Astrocyte (in vitro differentiated cells and primary cell): ENCODE measurements at regions not wholly inside any gene's neighbourhood (a gene's known extent, or its start where the extent isn't known, plus 50 kb on each side); places are given as distances from the start of the nearest gene placed in this dataset.

Experiments used
- DNase-seq: peaks from one replicate; pipeline ENCODE4 v3.0.0-alpha.2; 2010; ENCODE audit warnings: low read depth
- FAIRE-seq: peaks from 2 replicates; lab custom pipeline; 2011; peaks lifted over from hg19 to GRCh38; lab: Jason Lieb, UNC
- H2AFZ ChIP-seq: 2 replicates; pipeline ENCODE4 v1.6.0; 2012; ENCODE audit warnings: low read depth, low read length, inconsistent platforms
- H3K27ac ChIP-seq: 2 replicates; pipeline ENCODE4 v1.5.1; 2011; ENCODE audit warnings: low read depth, low read length, inconsistent platforms
- H3K27me3 ChIP-seq: 2 replicates; pipeline ENCODE4 v1.6.0; 2011; ENCODE audit warnings: low read length, inconsistent platforms; ENCODE audit not compliant: insufficient read depth
- H3K36me3 ChIP-seq: 2 replicates; pipeline ENCODE4 v1.5.1; 2011; ENCODE audit warnings: low read length, inconsistent platforms; ENCODE audit not compliant: insufficient read depth
- H3K4me1 ChIP-seq: 2 replicates; pipeline ENCODE4 v1.5.1; 2011; ENCODE audit warnings: low read length, inconsistent platforms; ENCODE audit not compliant: insufficient read depth
- H3K4me2 ChIP-seq: 2 replicates; pipeline ENCODE4 v1.6.0; 2012; ENCODE audit warnings: low read length, inconsistent platforms
- H3K4me3 ChIP-seq: 2 replicates; pipeline ENCODE4 v1.5.1; 2011; ENCODE audit warnings: low read depth, mild to moderate bottlenecking, low read length, inconsistent platforms; ENCODE audit not compliant: insufficient read depth
- H3K79me2 ChIP-seq: 2 replicates; pipeline ENCODE4 v1.6.0; 2012; ENCODE audit warnings: mild to moderate bottlenecking, low read length, inconsistent platforms; ENCODE audit not compliant: insufficient read depth
- H3K9ac ChIP-seq: 2 replicates; pipeline ENCODE4 v1.6.0; 2012; ENCODE audit warnings: mild to moderate bottlenecking, low read length, inconsistent platforms
- H3K9me3 ChIP-seq: 2 replicates; pipeline ENCODE4 v1.5.1; 2012; ENCODE audit warnings: low read depth, mild to moderate bottlenecking, low read length, inconsistent platforms; ENCODE audit not compliant: insufficient read depth
- H4K20me1 ChIP-seq: 2 replicates; pipeline ENCODE4 v1.6.0; 2012; ENCODE audit warnings: low read length, inconsistent platforms; ENCODE audit not compliant: insufficient read depth
- H3K27ac Mint-ChIP-seq: one replicate; pipeline ENCODE4 v1.8.0; 2021; ENCODE audit warnings: mild to moderate bottlenecking, mixed read lengths; ENCODE audit not compliant: unreplicated experiment
- H3K27me3 Mint-ChIP-seq: one replicate; pipeline ENCODE4 v1.8.0; 2021; ENCODE audit warnings: low read depth, mixed read lengths; ENCODE audit not compliant: unreplicated experiment
- H3K36me3 Mint-ChIP-seq: one replicate; pipeline ENCODE4 v1.8.0; 2021; ENCODE audit warnings: low read depth, mixed read lengths; ENCODE audit not compliant: unreplicated experiment
- H3K4me1 Mint-ChIP-seq: one replicate; pipeline ENCODE4 v1.8.0; 2021; ENCODE audit warnings: low read depth, mixed read lengths; ENCODE audit not compliant: unreplicated experiment
- H3K4me3 Mint-ChIP-seq: one replicate; pipeline ENCODE4 v1.8.0; 2021; ENCODE audit warnings: mild to moderate bottlenecking, moderate library complexity, mixed read lengths; ENCODE audit not compliant: unreplicated experiment
- H3K9me3 Mint-ChIP-seq: one replicate; pipeline ENCODE4 v1.8.0; 2021; ENCODE audit warnings: mild to moderate bottlenecking, mixed read lengths; ENCODE audit not compliant: unreplicated experiment
- EZH2 ChIP-seq: IDR thresholded peaks from 2 replicates; pipeline ENCODE4 v1.6.1; 2012; ENCODE audit warnings: mild to moderate bottlenecking, low read length, inconsistent platforms; ENCODE audit not compliant: insufficient read depth
- TF ChIP-seq, protein P1 (sequence below): IDR thresholded peaks from 2 replicates; pipeline ENCODE4 v1.5.1; 2011; ENCODE audit warnings: low read depth, mild to moderate bottlenecking, inconsistent platforms, low read length, moderate library complexity; ENCODE audit not compliant: insufficient read depth

DNA sequence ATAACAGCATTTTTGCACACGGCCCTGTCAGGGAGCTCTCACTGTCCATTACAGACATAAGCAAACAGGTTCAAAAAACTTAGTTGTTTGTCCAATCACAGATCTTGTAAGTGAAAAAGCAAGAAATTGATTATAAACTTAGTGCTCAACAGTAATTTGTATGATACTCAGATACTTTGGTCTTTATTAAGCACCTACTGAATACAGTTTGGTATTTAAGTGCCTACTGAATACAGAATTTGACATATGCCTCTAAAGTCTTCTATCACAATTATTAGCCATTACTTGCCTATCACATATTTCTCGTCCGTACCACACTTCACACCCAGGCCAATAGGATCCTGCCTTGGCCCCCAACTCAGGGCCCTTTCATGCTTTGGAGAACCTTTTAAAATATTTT, 283.1 kb downstream of the SUCLG1 start:
- Histone ChIP-seq H3K4me3 (no peak overlapping the region), H3K27ac (no peak overlapping the region), H3K9ac (no peak overlapping the region), H3K79me2 (no peaks in the 10 kb centered on the region), H3K4me1 (no peaks in the 10 kb centered on the region), H3K27me3 (no peaks in the 10 kb centered on the region), H4K20me1 (no peaks in the 10 kb centered on the region), H3K36me3 (no peaks in the 10 kb centered on the region), H2AFZ (no peak overlapping the region), H3K4me2 (no peak overlapping the region), H3K9me3 (no peaks in the 10 kb centered on the region)
- H3K27ac Mint-ChIP-seq, result no peak overlapping the region
- TF ChIP-seq, protein P1, sequence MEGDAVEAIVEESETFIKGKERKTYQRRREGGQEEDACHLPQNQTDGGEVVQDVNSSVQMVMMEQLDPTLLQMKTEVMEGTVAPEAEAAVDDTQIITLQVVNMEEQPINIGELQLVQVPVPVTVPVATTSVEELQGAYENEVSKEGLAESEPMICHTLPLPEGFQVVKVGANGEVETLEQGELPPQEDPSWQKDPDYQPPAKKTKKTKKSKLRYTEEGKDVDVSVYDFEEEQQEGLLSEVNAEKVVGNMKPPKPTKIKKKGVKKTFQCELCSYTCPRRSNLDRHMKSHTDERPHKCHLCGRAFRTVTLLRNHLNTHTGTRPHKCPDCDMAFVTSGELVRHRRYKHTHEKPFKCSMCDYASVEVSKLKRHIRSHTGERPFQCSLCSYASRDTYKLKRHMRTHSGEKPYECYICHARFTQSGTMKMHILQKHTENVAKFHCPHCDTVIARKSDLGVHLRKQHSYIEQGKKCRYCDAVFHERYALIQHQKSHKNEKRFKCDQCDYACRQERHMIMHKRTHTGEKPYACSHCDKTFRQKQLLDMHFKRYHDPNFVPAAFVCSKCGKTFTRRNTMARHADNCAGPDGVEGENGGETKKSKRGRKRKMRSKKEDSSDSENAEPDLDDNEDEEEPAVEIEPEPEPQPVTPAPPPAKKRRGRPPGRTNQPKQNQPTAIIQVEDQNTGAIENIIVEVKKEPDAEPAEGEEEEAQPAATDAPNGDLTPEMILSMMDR, result no peak
- TF ChIP-seq EZH2, result no peak
- H3K4me3 Mint-ChIP-seq, result no peak overlapping the region
- FAIRE-seq (no peak), DNase-seq (no peak)
- H3K9me3 Mint-ChIP-seq, result peaks cover 2% of the 10 kb centered on the region
- H3K4me1 Mint-ChIP-seq, result peaks cover 2% of the 10 kb centered on the region
- H3K27me3 Mint-ChIP-seq, result peaks cover 11% of the 10 kb centered on the region
- H3K36me3 Mint-ChIP-seq, result no peaks in the 10 kb centered on the region

DNA sequence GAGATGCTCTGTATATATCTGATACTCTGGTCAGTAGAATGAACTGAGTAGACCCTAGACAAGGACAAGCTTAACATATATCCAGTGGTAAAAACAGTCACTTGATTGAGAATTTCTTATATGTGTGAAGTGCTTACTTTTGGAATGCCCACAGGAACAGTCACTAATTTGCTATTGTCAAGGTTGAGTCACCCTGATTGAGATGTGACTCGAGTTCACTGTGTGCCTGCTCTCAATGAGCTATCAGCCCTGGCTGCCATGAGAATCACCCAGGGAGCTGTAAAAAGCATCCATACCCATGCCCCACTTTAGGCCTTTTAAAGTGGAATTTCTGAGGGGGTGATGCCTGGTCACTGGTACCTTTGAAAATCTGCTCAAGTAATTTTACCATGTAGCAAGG, 283.7 kb downstream of the SUCLG1 start:
- Histone ChIP-seq H3K9ac (no peak overlapping the region), H3K36me3 (no peaks in the 10 kb centered on the region), H4K20me1 (no peaks in the 10 kb centered on the region), H2AFZ (no peak overlapping the region), H3K4me1 (no peaks in the 10 kb centered on the region), H3K4me3 (no peak overlapping the region), H3K9me3 (no peaks in the 10 kb centered on the region), H3K4me2 (no peak overlapping the region), H3K27me3 (no peaks in the 10 kb centered on the region), H3K79me2 (no peaks in the 10 kb centered on the region), H3K27ac (no peak overlapping the region)
- no peaks in the 10 kb centered on the region for H3K36me3 Mint-ChIP-seq
- H3K27ac Mint-ChIP-seq, result no peak overlapping the region
- peaks cover 2% of the 10 kb centered on the region for H3K9me3 Mint-ChIP-seq
- H3K4me3 Mint-ChIP-seq, result no peak overlapping the region
- H3K27me3 Mint-ChIP-seq, result peaks cover 10% of the 10 kb centered on the region
- FAIRE-seq (no peak), DNase-seq (no peak)
- TF ChIP-seq, protein P1, result no peak
- no peak for TF ChIP-seq EZH2
- H3K4me1 Mint-ChIP-seq, result peaks cover 2% of the 10 kb centered on the region

DNA sequence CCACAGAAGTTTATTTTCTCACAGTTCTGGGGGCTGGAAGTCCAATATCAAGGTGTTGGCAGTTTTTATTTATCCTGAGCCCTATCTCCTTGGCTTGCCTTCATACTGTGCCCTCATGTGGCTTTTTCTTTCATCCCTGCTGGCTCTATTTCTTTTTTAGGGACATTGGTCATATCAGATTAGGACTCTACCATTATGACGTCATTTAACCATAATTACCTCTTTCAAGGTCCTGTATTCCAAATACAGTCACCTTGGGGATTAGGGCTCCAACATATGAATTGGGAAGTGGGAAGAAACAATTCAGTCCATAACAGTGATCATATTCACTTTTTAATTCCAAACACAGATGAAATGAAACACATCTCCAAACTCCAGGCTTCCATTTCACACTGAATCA, 286.0 kb downstream of the SUCLG1 start:
- Histone ChIP-seq H3K36me3 (no peaks in the 10 kb centered on the region), H4K20me1 (no peaks in the 10 kb centered on the region), H3K27ac (no peak overlapping the region), H3K79me2 (no peaks in the 10 kb centered on the region), H3K4me3 (no peak overlapping the region), H3K4me1 (no peaks in the 10 kb centered on the region), H3K27me3 (no peaks in the 10 kb centered on the region), H3K9ac (no peak overlapping the region), H3K4me2 (no peak overlapping the region), H2AFZ (no peak overlapping the region), H3K9me3 (no peaks in the 10 kb centered on the region)
- Mint-ChIP-seq H3K4me3 (no peak overlapping the region), H3K9me3 (peaks cover 4% of the 10 kb centered on the region), H3K4me1 (peaks cover 2% of the 10 kb centered on the region), H3K36me3 (peaks cover 2% of the 10 kb centered on the region), H3K27me3 (peaks cover 1% of the 10 kb centered on the region), H3K27ac (no peak overlapping the region)
- FAIRE-seq (no peak), DNase-seq (no peak)
- TF ChIP-seq, protein P1, result no peak
- no peak for TF ChIP-seq EZH2
